ENCODE measurements at regions not wholly inside any gene's neighbourhood (a gene's known extent, or its start where the extent isn't known, plus 50 kb on each side); places are given as distances from the start of the nearest gene placed in this dataset.

- TF ChIP-seq HOXA7 (CRISPR knock-in tag; IDR thresholded peaks at IDR 0.05) (no peak), EP300 (IDR thresholded peaks at IDR 0.05) (no peak), CTCF (IDR thresholded peaks at IDR 0.05) (no peak), CEBPB (IDR thresholded peaks at IDR 0.05) (no peak), HMGXB4 (CRISPR knock-in tag; IDR thresholded peaks at IDR 0.05; ENCODE audit: borderline replicate concordance) (no peak), CHD2 (IDR thresholded peaks at IDR 0.05; ENCODE audit: low read length, partially characterized antibody) (no peak), USF2 (IDR thresholded peaks at IDR 0.05) (no peak), RNF2 (IDR thresholded peaks at IDR 0.05; ENCODE audit: borderline replicate concordance, low read depth) (no peak), PBX3 (IDR thresholded peaks at IDR 0.05) (no peak)
These were observed 243.4 kb downstream of the WNT5A start for GRCh38 chr3:55243678-55244077.
